ENCODE measurements at regions not wholly inside any gene's neighbourhood (a gene's known extent, or its start where the extent isn't known, plus 50 kb on each side); places are given as distances from the start of the nearest gene placed in this dataset.
"Not testable (repeated sequence)": the region's sequence is repeated elsewhere in the genome, so short reads cannot be mapped to it uniquely, and the experiment has no call there.

- Histone ChIP-seq H3K4me3 (no peak overlapping the region), H3K27ac (peak overlapping the region in 13 of 21 experiments; percentile 17 to 85 (median 64))
Observed at GRCh38 chr2:441258-442022, 153.5 kb upstream of the ALKAL2 start.

DNA sequence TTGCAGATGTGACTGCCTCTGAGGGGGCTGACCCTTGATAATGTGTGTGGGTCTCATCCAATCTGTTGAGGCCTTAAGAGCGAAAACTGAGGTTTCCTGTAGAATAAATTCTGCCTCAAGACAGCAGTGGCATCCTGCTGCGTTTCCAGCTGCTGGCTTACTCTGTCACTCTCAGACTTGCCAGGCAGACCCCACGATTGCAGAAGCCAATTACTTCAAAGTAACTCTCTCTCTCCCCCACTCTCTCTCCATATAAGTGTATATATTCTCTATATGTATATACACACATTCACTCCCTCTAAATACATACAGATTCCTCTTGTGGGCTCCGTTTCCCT lies 152.5 kb upstream of the ALKAL2 start:
- Histone ChIP-seq H3K4me3 (no peak overlapping the region), H3K27ac (peak overlapping the region in 11 of 21 experiments; percentile 17 to 85 (median 67))

- Histone ChIP-seq H3K27ac (peak overlapping the region in 6 of 21 experiments; percentile 36 to 73 (median 50)), H3K4me3 (no peak overlapping the region)
Observed at GRCh38 chr2:439556-440402, 151.9 kb upstream of the ALKAL2 start.

GRCh38 chr2:439077-439476 lies 151.2 kb upstream of the ALKAL2 start:
- Histone ChIP-seq H3K27ac (peak overlapping the region in 2 of 21 experiments; percentile 22 to 24), H3K4me3 (no peak overlapping the region)

- H3K27ac ChIP-seq, result peak overlapping the region in 6 of 21 experiments; percentile 41 to 67 (median 55)
- H3K4me3 ChIP-seq, result peak overlapping the region in 1 of 7 experiments; percentile 9
Observed at GRCh38 chr2:437756-438393, 150.0 kb upstream of the ALKAL2 start.

GRCh38 chr2:437180-437579 lies 149.3 kb upstream of the ALKAL2 start:
- Histone ChIP-seq H3K27ac (peak overlapping the region in 2 of 21 experiments; percentile 50 to 60), H3K4me3 (no peak overlapping the region)

GRCh38 chr2:436205-436604 lies 148.3 kb upstream of the ALKAL2 start:
- Histone ChIP-seq H3K4me3 (no peak overlapping the region), H3K27ac (no peak overlapping the region)

DNA sequence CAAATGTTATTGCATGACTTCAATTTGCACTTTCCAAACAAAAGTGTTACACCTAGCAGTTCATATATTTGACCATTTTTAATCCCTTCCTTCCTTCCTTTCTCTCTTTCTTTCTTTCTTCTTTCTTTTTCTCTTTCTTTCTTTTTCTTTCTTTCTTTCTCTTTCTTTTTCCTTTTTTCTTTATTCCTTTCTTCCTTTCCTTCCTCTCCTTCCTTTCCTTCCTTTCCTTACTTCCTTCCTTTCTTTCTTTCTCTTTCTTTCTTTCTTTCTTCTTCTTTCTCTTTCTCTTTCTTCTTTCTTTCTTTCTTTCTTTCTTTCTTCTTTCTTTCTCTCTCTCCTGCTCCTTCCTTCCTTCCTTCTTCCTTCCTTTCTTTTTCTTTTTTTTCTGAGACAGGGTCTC lies 146.7 kb upstream of the ALKAL2 start:
- H3K27ac ChIP-seq, result no peak overlapping the region
- no peak overlapping the region for H3K4me3 ChIP-seq

DNA sequence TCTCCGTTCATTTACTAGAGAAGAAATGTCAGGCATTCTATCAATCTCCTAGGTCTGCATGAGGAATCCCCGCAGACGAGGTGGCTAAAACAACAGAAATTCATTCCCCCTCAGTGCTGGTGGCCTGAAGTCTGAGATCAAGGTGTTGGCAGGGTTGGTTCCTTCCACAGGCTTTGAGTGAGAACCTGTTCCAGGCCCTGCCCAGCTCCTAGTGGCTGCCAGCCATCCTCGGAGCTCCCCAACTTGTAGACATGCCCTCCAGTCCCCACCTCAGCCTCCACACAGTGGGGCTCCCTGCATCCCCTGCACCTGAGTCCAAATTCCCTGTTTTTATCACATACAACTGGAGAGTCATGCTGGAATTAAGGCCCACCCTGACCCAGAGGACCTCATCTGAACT lies 145.3 kb upstream of the ALKAL2 start:
- no peak overlapping the region for H3K4me3 ChIP-seq
- H3K27ac ChIP-seq, result no peak overlapping the region

GRCh38 chr2:430291-431040 lies 142.6 kb upstream of the ALKAL2 start:
- H3K4me3 ChIP-seq, result no peak overlapping the region
- peak overlapping the region in 5 of 21 experiments; percentile 18 to 78 (median 53) for H3K27ac ChIP-seq

- Histone ChIP-seq H3K4me3 (no peak overlapping the region), H3K27ac (peak overlapping the region in 8 of 21 experiments; percentile 22 to 78 (median 58))
Observed at GRCh38 chr2:429575-430254, 141.8 kb upstream of the ALKAL2 start.

- H3K27ac ChIP-seq, result peak overlapping the region in 4 of 21 experiments; percentile 53 to 78 (median 73)
- H3K4me3 ChIP-seq, result no peak overlapping the region
Observed at GRCh38 chr2:429142-429541, 141.3 kb upstream of the ALKAL2 start.

- Histone ChIP-seq H3K27ac (no peak overlapping the region), H3K4me3 (no peak overlapping the region)
Observed at GRCh38 chr2:428591-428990, 140.7 kb upstream of the ALKAL2 start.

DNA sequence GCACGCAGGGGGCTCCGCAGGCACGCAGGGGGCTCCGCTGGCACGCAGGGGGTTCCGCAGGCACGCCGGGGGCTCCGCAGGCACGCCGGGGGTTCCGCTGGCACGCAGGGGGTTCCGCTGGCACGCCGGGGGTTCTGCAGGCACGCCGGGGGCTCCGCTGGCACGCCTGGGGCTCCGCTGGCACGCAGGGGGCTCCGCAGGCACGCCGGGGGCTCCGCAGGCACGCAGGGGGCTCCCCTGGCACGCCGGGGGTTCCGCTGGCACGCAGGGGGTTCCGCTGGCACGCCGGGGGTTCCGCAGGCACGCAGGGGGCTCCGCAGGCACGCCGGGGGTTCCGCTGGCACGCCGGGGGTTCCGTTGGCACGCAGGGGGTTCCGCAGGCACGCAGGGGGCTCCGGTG lies 138.8 kb upstream of the ALKAL2 start:
- not testable (repeated sequence) for H3K27ac ChIP-seq, H3K4me3 ChIP-seq

DNA sequence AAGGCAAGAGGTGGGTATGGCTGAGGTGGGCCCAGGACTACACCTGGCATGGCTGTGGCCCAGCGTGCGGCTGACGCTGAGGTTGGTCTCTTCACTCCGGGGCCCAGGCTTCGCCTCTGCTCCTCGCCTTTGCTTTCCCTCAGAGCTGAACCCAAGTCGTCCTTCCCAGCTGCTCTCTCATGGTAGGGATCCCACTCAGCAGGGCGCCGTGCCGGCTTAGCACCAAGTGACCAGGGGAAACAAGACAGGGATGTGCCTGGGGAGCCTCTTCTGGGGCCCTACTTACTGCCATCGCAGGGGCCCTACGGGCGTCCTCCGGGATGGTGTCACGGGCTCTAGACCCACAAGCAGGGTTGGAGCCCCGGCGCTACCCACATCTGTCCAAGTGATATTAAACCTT lies 138.1 kb upstream of the ALKAL2 start:
- H3K27ac ChIP-seq, result no peak overlapping the region
- no peak overlapping the region for H3K4me3 ChIP-seq

DNA sequence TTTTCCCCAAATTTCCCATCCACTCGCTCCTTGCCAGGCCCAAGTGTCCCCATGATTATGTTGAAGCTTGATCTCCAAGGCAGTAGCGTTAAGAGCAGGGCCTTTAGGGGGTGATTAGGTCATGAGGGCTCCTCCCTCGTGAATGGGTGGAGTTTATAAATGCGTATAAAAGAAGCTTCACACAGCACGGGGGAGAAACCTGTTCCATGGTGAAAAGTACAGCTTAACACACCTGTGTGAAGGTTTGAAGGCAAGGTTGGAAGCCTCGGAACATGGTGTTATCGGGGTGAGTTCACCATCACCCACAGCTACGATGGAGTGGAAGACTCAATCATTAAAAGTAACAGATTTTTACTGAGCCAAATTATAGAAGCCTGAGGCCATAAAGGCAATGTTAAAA lies 137.4 kb upstream of the ALKAL2 start:
- no peak overlapping the region for H3K4me3 ChIP-seq
- H3K27ac ChIP-seq, result no peak overlapping the region

- Histone ChIP-seq H3K27ac (no peak overlapping the region), H3K4me3 (no peak overlapping the region)
Observed at GRCh38 chr2:424306-425171, 136.6 kb upstream of the ALKAL2 start.

GRCh38 chr2:423479-423878 lies 135.6 kb upstream of the ALKAL2 start:
- H3K27ac ChIP-seq, result no peak overlapping the region
- no peak overlapping the region for H3K4me3 ChIP-seq
